NOMO-1 treated with dmso at 0.1 percent for 144 hours (cell line): ENCODE measurements at regions not wholly inside any gene's neighbourhood (a gene's known extent, or its start where the extent isn't known, plus 50 kb on each side); places are given as distances from the start of the nearest gene placed in this dataset.

Source experiments
- DNase-seq: peaks from one replicate; lab custom pipeline; 2025; ENCODE audit not compliant: unreplicated experiment; lab: John Stamatoyannopoulos, UW

DNA sequence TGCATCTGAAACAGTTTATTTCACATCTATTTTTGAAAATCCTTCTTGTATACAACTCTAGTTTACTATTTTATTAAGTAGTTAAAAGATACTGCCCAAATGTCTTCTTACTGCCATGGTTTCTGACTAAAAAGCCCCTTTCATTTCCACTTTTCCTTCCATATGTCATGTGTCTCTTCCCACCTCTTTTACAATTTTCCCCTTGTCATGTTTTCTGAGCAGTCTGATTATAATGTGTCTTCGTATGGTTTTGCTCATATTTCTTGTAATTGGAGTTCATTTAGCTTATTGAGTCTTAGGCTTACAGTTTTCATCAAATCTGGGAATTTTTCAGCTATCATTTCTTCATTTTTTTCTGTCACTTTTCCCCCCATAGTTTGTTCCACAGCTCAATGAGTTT, 813.9 kb upstream of the GYPC start:
- DNase-seq = no peak

DNA sequence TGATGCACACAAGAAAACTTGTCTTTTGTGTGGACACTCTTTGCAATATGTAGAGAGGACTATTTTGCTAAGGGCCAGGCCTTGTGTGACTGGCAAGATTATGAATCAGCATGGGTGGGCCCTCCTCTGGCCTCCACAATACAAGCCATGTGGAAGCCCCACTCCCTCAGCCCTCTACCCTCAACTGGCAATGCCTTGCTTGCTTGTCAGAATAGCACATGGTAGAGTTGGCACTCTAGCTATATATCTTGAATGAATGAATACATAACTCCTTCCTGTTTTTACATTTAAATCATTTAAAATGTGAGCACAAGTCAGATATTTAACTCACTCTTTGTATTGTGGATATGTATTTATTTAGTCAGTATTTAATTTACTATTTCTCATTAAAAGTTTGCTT, 805.4 kb upstream of the GYPC start:
- DNase-seq = no peak

DNA sequence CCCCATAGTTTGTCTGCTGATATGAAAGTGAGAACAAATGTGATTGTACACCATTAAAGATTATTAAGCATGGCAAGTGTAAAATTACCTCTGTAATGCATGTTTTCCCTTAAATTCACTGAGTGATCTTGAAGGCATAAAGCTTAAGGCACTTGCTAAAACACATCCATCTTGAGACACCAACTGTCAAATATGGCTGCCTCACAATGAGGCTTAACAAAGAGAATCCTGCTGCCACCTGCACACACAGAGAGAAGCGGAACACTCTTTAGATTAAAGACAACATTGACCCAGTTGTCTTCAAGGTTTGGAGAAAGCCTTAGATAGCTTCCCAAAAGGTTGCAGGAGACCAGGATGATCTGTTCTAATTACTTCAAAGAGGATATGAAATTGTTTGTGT, 803.6 kb upstream of the GYPC start:
- DNase-seq = no peak

DNA sequence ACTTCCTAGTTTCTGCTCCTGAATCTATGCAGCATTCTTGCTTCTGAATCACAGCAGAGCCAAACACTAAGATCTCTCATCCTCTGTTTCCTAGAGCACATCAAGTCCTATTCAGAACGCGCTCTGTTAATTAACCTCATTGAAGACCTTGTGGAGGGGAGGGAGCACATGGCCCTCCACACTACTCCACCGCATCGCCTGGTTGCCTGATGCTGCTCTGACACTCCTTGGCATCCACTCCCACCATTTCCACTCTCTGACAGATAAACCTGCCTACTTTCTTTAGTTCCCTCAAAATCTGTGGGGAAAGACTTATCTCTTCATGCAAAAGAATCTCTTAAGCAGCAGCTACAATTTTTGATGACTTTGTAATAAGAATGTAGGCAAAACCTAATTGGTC, 802.3 kb upstream of the GYPC start:
- no peak for DNase-seq

DNA sequence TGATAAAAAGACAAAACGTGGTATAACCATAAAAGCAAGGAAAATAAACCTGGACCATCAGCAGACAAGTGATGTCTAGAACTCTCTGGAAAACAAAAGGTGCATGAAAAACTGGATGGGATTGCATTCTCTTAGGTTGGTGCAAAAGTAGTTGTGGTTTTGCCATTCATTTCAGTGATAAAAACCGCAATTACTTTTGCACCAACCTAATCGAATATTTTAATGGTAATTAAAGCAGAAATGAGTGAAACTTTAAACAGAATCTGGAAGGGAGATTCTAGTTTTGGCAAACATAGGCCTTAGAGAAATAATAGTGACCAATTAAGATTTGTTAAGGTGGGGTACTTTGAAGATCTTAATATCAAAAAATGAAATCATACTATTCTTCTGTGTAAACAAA, 800.8 kb upstream of the GYPC start:
- no peak for DNase-seq

DNA sequence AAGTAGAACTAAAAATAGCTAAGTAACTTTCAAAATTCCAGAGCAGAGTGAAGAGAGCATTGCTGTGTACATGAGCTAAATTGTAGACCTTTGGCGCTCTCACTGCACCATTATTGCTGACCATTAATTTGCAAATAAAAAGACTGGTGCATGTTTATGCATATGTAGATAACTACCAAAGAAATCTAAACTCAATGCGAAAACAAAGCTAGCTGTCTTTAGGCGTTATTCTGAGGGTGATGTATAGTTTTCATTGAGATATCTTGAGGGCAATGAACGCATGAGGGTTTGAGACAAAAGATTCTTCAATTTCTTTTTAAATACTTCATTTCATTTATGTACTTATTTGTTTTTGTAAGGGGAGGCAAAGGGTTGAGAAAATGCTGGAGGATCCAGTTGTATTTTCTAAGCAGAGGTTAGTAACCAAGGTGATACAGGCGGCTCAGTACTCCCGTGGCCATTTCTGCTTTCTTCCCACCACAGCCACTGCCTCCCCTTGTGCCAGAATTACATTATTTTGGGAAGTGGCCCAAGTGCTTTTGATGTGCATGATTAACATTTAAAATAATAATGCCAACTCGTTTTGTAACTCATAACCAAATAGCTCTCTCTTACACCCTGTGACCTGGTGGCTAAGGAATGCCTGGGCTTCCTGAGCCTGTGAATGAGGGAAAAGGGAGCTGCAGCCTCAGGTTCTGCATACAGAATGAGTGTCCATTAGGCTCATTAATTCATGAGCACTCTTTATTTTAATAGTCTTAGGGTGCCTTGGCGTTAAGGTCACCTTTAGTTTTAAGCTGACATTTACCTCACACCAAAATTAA, 797.8 kb upstream of the GYPC start:
- no peak for DNase-seq

DNA sequence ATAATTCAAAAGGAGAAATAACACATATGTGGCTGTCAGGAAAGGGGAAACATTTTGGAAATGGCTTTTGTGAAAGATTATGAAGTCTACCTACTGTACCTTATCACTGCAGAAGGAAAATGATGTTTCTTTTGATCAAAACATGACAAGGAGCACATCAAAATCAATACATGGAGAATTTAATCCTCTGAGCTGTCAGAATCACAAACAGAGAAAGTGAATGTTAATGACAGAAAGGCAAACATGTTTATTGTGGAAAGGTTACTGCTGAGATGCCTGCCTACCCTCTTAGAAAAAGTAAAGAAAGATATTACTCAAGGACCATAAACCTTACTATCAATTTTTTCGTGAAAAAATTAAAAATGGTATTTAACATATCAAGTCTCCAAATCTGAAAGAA, 794.5 kb upstream of the GYPC start:
- no peak for DNase-seq

DNA sequence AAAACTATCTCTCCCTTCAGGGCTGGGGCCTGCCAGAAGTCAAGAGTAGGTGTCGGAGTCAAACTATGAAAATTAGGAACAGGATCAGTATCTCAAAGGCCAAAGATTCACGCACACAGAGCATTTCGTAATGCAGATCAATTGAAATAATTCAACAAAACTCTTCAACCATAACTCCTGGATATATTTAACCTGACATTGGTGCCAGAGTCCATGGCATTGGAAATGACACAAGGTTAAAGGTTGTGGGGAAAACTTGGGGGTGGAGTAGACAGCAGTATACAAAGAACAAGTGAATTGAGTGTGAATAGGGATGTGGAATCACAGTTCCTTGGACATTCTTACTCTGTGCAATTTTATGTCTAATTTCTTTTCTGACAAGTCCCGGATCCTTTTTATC, 788.0 kb upstream of the GYPC start:
- no peak for DNase-seq

DNA sequence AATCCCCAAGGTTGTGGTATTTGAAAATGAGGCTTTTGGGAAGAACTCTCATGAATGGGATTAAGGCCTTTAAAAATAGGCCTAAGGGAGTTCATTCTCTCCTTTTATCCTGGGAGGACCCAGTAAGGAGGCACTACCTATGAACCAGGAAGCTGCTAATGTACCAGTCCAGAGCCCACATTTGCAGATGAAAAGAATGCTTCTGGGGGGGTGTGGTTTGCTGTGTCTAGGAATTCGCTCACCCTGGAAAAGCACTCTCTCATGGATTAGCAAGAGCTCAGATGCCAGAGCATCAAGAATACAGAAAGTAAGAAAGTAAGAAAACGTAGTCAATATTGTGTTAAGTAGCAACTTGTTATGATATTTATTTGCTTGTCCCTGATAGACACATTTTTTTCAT, 785.7 kb upstream of the GYPC start:
- no peak for DNase-seq

DNA sequence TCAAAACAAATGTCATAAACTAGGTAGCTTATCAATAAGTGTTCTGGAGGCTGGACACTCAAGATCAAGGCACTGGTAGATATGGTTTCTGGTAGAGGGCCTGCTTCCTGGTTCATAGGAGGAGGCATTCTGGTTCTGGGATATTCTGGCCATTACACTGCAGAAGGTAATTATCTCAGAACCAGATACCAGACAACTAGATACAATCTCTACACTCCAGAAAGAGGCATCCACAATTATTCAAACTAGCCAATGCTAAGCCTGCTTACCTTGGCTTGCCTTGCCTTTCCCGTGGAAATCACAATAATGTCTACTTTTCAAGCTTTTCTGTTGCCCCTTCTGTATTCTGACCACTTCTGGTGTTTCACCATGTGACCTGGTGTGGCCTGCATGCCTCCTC, 785.2 kb upstream of the GYPC start:
- DNase-seq = no peak

DNA sequence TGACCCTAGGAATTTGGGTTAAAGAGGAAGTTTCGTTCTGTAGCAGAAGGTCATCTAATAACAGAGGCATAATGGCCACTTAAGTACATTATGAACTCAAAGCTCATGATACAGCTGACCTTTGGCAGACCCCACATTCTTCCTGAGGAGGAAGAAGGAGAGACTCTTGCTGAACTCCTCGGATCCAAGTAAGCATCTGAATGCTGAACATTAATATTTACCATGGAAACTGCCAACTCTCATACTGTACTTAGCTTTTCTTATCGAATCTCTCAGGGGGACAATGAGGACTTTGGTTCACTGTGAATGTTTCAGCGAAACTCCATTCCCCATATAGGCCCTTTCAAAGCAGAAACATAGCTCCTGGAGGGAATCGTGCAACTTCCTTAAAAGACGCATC, 781.4 kb upstream of the GYPC start:
- no peak for DNase-seq

DNA sequence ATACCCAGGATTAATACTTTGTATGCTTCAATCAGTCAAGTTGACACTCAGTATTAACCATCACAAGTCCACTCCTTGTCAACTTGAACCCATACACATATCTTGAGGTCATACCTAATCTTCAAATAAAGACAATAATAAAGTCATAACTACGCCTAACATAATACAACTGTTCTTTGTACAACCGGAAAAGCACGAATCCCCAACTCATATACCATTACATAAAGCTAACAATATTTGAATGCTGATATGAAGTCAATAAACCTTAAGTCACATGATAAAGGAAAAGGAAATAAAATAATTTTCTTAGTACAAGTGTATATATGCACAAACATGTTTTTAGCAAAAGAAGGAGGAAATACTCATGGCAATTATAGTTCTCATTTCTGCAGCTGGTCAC, 770.6 kb upstream of the GYPC start:
- no peak for DNase-seq

DNA sequence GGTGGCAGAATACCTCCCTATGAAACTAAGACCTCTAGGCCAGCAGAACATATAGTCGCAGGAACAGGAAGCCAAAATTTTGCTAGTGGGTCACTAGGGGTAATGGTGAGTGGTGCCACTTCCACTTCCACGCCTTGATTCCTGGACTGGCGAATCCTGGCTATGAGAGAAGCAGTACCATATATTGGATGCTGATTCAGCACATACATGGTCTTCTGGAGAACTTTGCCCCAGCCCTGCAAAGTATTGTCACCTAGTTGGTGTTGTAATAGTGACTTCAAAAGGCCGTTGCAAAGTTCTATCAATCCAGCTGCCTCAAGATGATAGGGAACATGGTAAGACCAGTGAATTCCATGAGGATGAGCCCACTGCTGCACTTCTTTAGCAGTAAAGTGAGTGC, 769.8 kb upstream of the GYPC start:
- DNase-seq = no peak

DNA sequence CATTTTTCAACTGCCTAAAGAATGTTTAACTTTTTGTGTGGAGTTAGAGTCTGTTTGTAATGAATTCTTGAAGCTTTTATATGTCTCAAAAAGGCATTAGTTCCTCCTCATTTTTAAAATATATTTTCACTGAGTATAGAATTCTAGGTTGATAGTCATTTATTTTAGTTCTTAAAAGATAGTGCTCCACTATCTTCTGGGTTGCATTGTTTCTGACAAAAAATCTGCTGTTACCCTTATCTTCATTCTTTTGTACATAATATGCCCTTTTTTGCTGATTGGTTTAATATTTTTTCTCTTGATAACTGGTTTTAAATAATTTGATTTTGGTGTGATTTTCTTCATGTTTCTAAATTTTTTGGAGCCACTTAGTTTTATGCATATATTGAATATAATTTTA, 754.7 kb upstream of the GYPC start:
- no peak for DNase-seq

DNA sequence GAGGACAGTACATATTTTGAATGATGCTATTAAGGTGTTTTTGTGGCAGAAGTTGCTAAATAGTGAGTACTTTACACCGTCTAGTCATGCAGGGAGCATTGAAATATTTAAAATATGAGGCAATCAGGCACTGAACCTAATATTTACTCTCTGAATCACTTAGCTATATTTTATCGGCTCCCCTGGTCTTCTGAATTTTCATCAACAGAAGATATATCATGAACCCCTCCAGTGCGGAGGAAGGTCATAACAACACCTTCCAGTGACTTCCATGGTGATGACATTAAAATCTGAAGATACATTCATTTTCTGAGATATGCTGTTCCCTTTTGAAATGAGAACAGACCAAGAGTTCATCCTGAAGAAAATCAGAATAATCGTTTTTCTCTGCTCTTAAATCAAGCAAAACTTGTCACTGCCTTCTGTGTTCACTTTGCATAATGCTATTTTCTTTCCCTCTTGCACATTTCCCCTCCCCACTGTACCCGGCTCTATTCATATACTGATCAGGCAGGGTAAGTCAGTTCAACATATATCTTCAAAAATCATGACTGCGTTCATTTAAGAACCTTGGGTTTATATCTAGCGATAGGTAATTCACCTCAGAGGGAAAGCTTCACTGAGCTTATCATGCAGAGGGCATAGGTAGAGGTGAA, 729.9 kb upstream of the GYPC start:
- no peak for DNase-seq

DNA sequence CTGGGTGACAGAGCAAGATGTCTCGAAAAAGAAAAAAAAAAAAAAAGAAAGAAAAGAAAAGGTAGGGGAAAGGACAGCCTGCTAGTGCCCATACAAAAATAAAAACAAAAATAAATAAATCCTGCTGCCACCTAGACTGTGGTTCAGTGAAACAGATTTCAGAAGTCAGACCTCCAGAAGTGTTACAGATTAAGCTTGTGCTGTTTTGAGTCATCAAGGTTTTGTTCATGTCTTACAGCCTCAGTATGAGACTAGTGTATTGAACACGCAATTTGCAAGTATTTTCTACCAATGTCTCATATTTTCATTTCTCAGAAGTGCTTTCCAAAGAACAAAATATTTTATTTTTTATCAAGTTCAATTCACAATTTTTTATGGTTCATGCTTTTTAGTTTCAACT, 720.4 kb upstream of the GYPC start:
- no peak for DNase-seq

DNA sequence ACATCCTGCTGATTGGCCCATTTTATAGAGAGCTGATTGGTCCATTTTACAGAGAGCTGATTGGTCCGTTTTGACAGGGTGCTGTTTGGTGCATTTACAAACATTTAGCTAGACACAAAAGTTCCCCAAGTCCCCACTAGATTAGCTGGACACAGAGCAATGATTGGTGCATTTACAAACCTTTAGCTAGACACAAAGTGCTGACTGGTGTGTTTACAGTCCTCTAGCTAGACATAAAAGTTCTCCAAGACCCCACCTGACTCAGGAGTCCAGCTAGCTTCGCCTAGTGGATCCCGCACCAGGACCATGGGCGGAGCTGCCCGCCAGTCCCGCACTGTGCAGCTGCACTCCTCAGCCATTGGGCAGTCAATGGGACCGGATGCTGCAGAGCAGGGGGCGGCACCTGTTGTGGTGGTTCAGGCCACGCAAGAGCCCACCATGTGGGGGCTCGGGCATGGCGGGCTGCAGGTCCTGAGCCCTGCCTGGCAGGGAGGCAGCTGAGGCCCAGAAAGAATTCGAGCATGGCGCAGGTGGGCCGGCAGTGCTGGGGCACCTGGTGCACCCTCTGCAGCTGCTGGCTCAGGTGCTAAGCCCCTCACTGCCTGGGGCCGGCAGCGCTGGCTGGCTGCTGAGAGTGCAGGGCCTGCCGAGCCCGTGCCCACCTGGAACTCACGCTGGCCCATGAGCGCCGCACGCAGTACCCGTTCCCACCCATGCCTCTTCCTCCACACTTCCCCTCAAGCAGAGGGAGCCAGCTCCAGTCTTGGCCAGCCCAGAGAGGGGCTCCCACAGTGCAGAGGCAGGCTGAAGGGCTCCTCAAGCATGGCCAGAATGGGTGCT, 713.2 kb upstream of the GYPC start:
- no peak for DNase-seq

DNA sequence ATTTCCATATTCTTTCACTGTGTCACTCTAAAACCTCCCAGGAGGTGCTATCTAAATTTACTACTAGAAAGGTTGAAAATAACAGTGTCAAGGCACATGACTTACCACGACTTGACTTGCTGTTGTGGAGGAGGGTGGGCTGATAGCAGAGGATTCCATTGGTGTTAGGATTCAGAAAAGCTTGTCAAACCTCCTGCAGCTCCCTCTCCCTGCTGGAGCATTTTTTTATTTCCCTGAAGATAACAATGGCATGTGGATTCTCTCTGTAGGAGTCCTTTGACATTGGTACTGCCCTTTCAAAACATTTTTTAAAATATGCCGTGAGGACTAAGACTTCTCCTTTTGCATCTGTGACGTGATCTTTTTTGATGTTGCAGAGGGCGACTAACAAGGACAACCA, 696.9 kb upstream of the GYPC start:
- DNase-seq = no peak

DNA sequence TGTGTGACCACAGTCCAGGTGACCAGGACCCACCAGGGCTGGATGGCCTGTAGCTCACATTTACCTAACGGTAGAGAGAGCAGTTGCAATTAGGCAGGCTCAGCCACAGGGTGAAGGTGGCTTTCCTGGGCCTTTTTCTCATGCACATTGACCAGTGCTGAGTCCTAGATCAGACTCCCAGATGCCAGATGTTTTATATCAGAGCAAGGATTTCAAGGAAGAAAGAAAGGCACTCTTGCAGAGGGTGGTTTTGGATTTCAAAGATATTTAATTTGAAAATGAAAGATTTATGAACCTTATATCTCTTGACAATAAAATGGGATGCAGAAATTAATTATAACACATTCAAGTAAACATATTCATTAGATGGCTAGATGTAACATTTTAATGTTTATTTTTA, 694.2 kb upstream of the GYPC start:
- DNase-seq = no peak

DNA sequence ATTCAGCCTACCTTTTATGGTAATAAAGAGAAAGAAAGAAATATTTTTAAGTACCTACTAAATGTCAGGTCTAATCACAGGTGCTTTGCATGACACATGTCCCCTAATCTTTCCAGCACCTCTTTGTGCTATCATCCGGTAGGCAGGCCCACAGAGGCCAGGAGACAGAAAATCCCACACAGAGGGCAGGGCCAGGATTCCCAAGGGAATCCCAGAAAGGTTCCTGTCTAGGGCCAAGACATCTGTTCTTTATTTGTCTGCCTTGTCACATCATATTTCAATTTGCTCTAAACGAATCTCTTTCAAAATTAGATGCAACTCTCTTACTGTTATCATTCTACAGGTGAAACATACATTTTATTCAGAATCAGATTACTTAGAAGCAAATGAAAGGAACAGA, 676.1 kb upstream of the GYPC start:
- no peak for DNase-seq

DNA sequence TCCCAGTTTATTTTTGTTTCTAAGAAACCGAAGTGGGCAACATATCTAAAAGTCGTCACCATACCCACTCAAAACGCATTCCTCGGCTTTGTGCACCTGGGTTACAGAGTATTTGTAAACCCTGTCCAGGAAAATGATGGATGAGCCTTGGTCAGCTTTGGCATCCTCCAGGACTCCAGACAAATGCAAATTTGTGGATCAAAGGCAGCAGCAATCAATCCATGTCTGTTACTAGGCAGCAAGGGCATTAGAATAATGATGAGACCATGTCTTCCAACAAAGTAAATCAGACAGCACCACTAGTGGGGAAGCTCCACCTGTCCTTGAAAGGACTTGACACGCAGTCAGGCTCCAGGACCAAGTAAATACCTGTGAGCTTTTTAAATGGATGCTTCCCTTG, 672.6 kb upstream of the GYPC start:
- DNase-seq = no peak

DNA sequence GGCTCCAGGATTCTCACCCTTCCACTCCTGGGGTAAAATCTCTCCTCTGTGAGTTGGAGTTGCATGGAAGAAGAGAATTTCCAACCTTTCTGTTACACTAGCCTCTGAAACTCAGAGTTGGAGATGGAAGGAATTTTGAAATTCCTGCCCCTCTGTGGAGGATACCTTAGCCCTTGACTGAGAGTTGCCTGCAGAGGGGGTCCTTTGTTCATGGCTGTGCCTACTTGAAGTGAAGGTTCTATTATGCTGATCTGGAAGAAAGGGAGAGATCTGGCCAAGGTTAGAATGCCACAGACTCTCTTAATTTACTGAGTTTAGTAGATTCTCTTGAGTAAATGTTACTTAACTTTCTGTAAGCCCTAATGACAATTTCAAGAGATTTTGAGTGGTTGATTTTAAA, 626.6 kb upstream of the GYPC start:
- DNase-seq = no peak
